WTC11 (cell line): ENCODE measurements at regions not wholly inside any gene's neighbourhood (a gene's known extent, or its start where the extent isn't known, plus 50 kb on each side); places are given as distances from the start of the nearest gene placed in this dataset.
"Not testable (repeated sequence)": the region's sequence is repeated elsewhere in the genome, so short reads cannot be mapped to it uniquely, and the experiment has no call there.

ENCODE experiments used
- ATAC-seq: fragments of 200-7000 bp; cut with Tn5 transposase; 2 replicates; pipeline ENCODE4 v1.10.0; 2021; ENCODE audit warnings: mild to moderate bottlenecking, moderate library complexity
- CTCF ChIA-PET: fragments of 300-600 bp; sonication (Branson Sonifier 250); formaldehyde crosslinking; loops from one replicate; lab custom pipeline; 2021; ENCODE audit warnings: antibody characterized with exemption; lab: Charles Lee
- POLR2A ChIA-PET: fragments of 350-600 bp; sonication (Branson Sonifier 250); formaldehyde crosslinking; loops from one replicate; lab custom pipeline; 2021; ENCODE audit warnings: antibody characterized with exemption; lab: Charles Lee
- DNase-seq: peaks from one replicate; pipeline ENCODE4 v3.0.0; 2021; ENCODE audit warnings: low spot score
- H3K27ac Mint-ChIP-seq: 2 replicates; pipeline ENCODE4 v1.8.0; 2021; ENCODE audit warnings: mixed read lengths
- H3K27me3 Mint-ChIP-seq: 2 replicates; pipeline ENCODE4 v1.8.0; 2021; ENCODE audit warnings: low read depth, mild to moderate bottlenecking, moderate library complexity, mixed read lengths
- H3K36me3 Mint-ChIP-seq: 2 replicates; pipeline ENCODE4 v1.8.0; 2021; ENCODE audit warnings: mixed read lengths
- H3K4me1 Mint-ChIP-seq: 2 replicates; pipeline ENCODE4 v1.8.0; 2022; ENCODE audit warnings: mixed read lengths
- H3K4me3 Mint-ChIP-seq: 2 replicates; pipeline ENCODE4 v1.8.0; 2021; ENCODE audit warnings: mild to moderate bottlenecking, moderate library complexity, mixed read lengths
- H3K9me3 Mint-ChIP-seq: 2 replicates; pipeline ENCODE4 v1.8.0; 2021; ENCODE audit warnings: mixed read lengths

- H3K4me3 Mint-ChIP-seq, H3K36me3 Mint-ChIP-seq, POLR2A ChIA-PET, H3K4me1 Mint-ChIP-seq, H3K9me3 Mint-ChIP-seq, H3K27ac Mint-ChIP-seq, H3K27me3 Mint-ChIP-seq, CTCF ChIA-PET: not testable (repeated sequence)
- ATAC-seq (peak; percentile 80), DNase-seq (peak; percentile 28)
These were observed 571.7 kb upstream of the TGIF2LX start for GRCh38 chrX:89350024-89350423.

DNA sequence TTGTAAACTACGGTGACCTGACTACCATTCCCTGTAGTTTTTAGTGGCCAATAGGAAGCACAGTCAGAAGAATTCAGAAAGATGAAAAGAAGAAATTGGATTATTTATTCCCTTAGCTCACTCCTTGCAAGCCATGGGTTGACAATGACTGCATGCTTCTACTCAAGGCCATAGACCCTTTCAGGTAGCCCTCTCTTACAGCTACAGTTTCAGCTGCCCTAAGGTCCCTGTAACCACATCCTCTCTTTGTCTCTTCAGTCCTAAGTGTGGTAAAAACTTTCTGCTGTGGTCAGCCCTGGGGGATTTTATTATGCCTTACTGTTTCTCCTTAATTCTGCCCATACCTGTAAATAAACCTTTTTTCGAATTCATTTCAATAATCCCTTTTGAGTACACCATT, 551.8 kb upstream of the TGIF2LX start:
- H3K27me3 Mint-ChIP-seq, H3K4me1 Mint-ChIP-seq, H3K4me3 Mint-ChIP-seq, H3K27ac Mint-ChIP-seq, POLR2A ChIA-PET, ATAC-seq, H3K36me3 Mint-ChIP-seq, DNase-seq, H3K9me3 Mint-ChIP-seq, CTCF ChIA-PET: not testable (repeated sequence)

DNA sequence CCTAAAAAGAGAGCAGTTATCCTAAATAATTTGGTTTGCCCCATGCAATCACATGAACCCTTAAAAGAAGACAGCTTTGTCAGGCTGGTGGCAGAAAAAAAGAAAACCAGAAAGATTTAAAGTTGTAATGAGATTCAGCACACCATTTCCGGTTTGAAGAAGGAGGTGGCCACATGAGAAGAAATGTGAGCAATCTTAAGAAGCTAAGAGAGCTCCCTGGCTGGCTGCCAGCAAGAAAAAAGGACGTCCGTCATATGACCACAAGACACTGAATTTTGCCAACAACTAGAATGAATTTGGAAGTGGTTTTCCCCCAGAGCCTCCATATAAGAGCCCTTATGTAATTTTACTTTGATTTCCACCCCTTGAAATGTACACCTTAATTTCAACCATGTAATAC, 528.7 kb upstream of the TGIF2LX start:
- DNase-seq, H3K27me3 Mint-ChIP-seq, H3K4me3 Mint-ChIP-seq, CTCF ChIA-PET, H3K9me3 Mint-ChIP-seq, H3K27ac Mint-ChIP-seq, H3K4me1 Mint-ChIP-seq, H3K36me3 Mint-ChIP-seq, ATAC-seq, POLR2A ChIA-PET: not testable (repeated sequence)

DNA sequence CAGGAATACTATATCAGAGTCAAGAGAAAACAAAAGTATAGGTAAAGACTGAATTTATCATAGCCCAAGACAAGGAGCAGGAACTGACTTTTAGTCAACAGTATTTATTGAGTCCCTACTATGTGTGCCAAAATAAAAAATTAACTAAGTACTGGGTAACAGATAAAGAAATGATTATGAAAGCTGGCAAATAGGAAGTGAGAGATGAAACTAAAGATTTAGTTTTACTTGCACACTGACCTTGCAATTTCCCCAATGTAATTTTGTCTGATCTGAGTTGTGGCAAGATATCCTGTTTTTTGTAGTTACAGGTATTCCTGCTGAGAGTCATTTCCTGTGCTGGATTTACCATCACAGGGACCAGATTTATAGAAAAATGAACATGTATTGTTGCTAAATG, 518.9 kb upstream of the TGIF2LX start:
- POLR2A ChIA-PET, DNase-seq, H3K9me3 Mint-ChIP-seq, H3K27ac Mint-ChIP-seq, H3K27me3 Mint-ChIP-seq, H3K36me3 Mint-ChIP-seq, ATAC-seq, H3K4me3 Mint-ChIP-seq, CTCF ChIA-PET, H3K4me1 Mint-ChIP-seq: not testable (repeated sequence)

- H3K9me3 Mint-ChIP-seq, CTCF ChIA-PET, H3K4me1 Mint-ChIP-seq, POLR2A ChIA-PET, H3K4me3 Mint-ChIP-seq, H3K27me3 Mint-ChIP-seq, H3K27ac Mint-ChIP-seq, H3K36me3 Mint-ChIP-seq, DNase-seq: not testable (repeated sequence)
- ATAC-seq = peak; percentile 80
These were observed 516.6 kb upstream of the TGIF2LX start for GRCh38 chrX:89405148-89405547.

GRCh38 chrX:89416930-89417329, 504.8 kb upstream of the TGIF2LX start:
- not testable (repeated sequence) for H3K27ac Mint-ChIP-seq, DNase-seq, H3K27me3 Mint-ChIP-seq

DNA sequence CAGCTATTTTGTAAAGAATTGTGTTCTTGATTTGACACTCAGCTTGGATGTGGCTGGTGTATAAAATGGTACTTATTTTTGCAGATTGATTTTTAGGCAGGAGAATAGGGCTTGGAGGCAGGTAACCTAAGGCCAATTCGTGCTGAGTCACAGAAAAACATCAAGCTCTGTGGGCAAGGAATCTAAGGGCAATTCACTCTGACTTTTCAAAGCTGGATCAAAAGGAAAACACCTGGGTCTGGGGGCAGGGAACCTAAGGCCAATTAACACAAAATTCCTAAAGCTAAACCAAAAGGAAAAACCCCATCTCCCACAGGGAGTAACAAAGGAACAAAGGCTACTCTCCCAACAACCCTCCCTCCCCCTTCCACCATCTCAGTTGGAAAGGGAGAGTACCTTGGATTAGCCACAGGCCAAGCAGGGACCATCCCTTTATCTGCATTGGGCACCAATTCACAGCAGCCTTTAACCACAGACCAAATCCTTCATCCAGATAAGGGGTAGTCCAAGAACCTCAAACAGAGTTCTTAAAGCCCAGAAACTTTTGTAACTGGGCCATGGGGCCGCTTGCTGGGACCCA, 489.0 kb upstream of the TGIF2LX start:
- H3K4me3 Mint-ChIP-seq, CTCF ChIA-PET, POLR2A ChIA-PET, H3K9me3 Mint-ChIP-seq, H3K27ac Mint-ChIP-seq, H3K36me3 Mint-ChIP-seq, H3K27me3 Mint-ChIP-seq: not testable (repeated sequence)
- DNase-seq = peak; percentile 10
- peak; percentile 99 for ATAC-seq
- H3K4me1 Mint-ChIP-seq = peaks cover 10% of the 10 kb centered on the region

More at GRCh38 chrX:89416930-89417329, 504.8 kb upstream of the TGIF2LX start:
- H3K9me3 Mint-ChIP-seq, POLR2A ChIA-PET, H3K4me3 Mint-ChIP-seq, CTCF ChIA-PET, ATAC-seq, H3K4me1 Mint-ChIP-seq, H3K36me3 Mint-ChIP-seq: not testable (repeated sequence)
